ENCODE measurements at regions not wholly inside any gene's neighbourhood (a gene's known extent, or its start where the extent isn't known, plus 50 kb on each side); places are given as distances from the start of the nearest gene placed in this dataset.
A peak's percentile ranks its signal among the peaks of the same experiment; 100 is the strongest.

GRCh38 chr2:65675350-65675749, 243.0 kb upstream of the SPRED2 start:
- no peak overlapping the region for H3K27ac ChIP-seq

GRCh38 chr2:65671670-65672242, 239.4 kb upstream of the SPRED2 start:
- no peak overlapping the region for H3K27ac ChIP-seq
- no peak for DNase-seq (ENCODE audit: low read depth, low spot score)

More at GRCh38 chr2:65675350-65675749, 243.0 kb upstream of the SPRED2 start:
- DNase-seq (ENCODE audit: low read depth, low spot score), result no peak

GRCh38 chr2:65669574-65669973, 237.2 kb upstream of the SPRED2 start:
- no peak overlapping the region for H3K27ac ChIP-seq
- no peak for DNase-seq (ENCODE audit: low read depth, low spot score)

- no peak overlapping the region for H3K27ac ChIP-seq
- DNase-seq (ENCODE audit: low read depth, low spot score), result no peak
Measured at GRCh38 chr2:65668744-65669143, 236.3 kb upstream of the SPRED2 start.

GRCh38 chr2:65666156-65666725, 233.8 kb upstream of the SPRED2 start:
- no peak overlapping the region for H3K27ac ChIP-seq
- peak; percentile 60 for DNase-seq (ENCODE audit: low read depth, low spot score)

- no peak for DNase-seq (ENCODE audit: low read depth, low spot score)
- no peak overlapping the region for H3K27ac ChIP-seq
Measured at GRCh38 chr2:65664931-65665330, 232.5 kb upstream of the SPRED2 start.

GRCh38 chr2:65663831-65664407, 231.5 kb upstream of the SPRED2 start:
- H3K27ac ChIP-seq, result no peak overlapping the region
- DNase-seq (ENCODE audit: low read depth, low spot score), result no peak

- DNase-seq (ENCODE audit: low read depth, low spot score), result peak; percentile 94
- H3K27ac ChIP-seq, result peak overlapping the region; percentile 42
Measured at GRCh38 chr2:65662654-65663432, 230.4 kb upstream of the SPRED2 start.

- H3K27ac ChIP-seq, result peak overlapping the region; percentile 42
- DNase-seq (ENCODE audit: low read depth, low spot score), result no peak
Measured at GRCh38 chr2:65661980-65662653, 229.7 kb upstream of the SPRED2 start.

- no peak overlapping the region for H3K27ac ChIP-seq
- no peak for DNase-seq (ENCODE audit: low read depth, low spot score)
Measured at GRCh38 chr2:65660340-65660739, 227.9 kb upstream of the SPRED2 start.

GRCh38 chr2:65658881-65659280, 226.5 kb upstream of the SPRED2 start:
- no peak for DNase-seq (ENCODE audit: low read depth, low spot score)
- no peak overlapping the region for H3K27ac ChIP-seq

- DNase-seq (ENCODE audit: low read depth, low spot score), result no peak
Measured at GRCh38 chr2:65658266-65658665, 225.9 kb upstream of the SPRED2 start.

GRCh38 chr2:65656160-65656718, 223.8 kb upstream of the SPRED2 start:
- DNase-seq (ENCODE audit: low read depth, low spot score), result no peak

More at GRCh38 chr2:65658266-65658665, 225.9 kb upstream of the SPRED2 start:
- H3K27ac ChIP-seq, result no peak overlapping the region

GRCh38 chr2:65655000-65655399, 222.6 kb upstream of the SPRED2 start:
- DNase-seq (ENCODE audit: low read depth, low spot score), result no peak
- H3K27ac ChIP-seq, result no peak overlapping the region

More at GRCh38 chr2:65656160-65656718, 223.8 kb upstream of the SPRED2 start:
- no peak overlapping the region for H3K27ac ChIP-seq

GRCh38 chr2:65654496-65654895, 222.1 kb upstream of the SPRED2 start:
- DNase-seq (ENCODE audit: low read depth, low spot score), result no peak
- no peak overlapping the region for H3K27ac ChIP-seq

GRCh38 chr2:65652066-65652465, 219.7 kb upstream of the SPRED2 start:
- DNase-seq (ENCODE audit: low read depth, low spot score), result no peak
- H3K27ac ChIP-seq, result no peak overlapping the region

GRCh38 chr2:65649811-65650589, 217.6 kb upstream of the SPRED2 start:
- DNase-seq (ENCODE audit: low read depth, low spot score), result no peak
- no peak overlapping the region for H3K27ac ChIP-seq

- H3K27ac ChIP-seq, result no peak overlapping the region
- no peak for DNase-seq (ENCODE audit: low read depth, low spot score)
Measured at GRCh38 chr2:65647249-65647842, 214.9 kb upstream of the SPRED2 start.

GRCh38 chr2:65640793-65641103, 208.3 kb upstream of the SPRED2 start:
- H3K27ac ChIP-seq, result no peak overlapping the region
- no peak for DNase-seq (ENCODE audit: low read depth, low spot score)

All from epithelial cell of prostate (primary cell).